Uterus (tissue), 3 donors: ENCODE measurements at regions not wholly inside any gene's neighbourhood (a gene's known extent, or its start where the extent isn't known, plus 50 kb on each side); places are given as distances from the start of the nearest gene placed in this dataset.

Source experiments
- DNase-seq, 2 donors: peaks; one replicate each; pipeline ENCODE4 v3.0.0-alpha.2; 2019 to 2020
- H3K27ac ChIP-seq, 2 donors: fragments of 200-600 bp; sonication (generic); 1 replicate in 1 of 2; 2 replicates in 1 of 2; pipeline ENCODE4 v1.5.1; 2016 to 2018
- H3K27me3 ChIP-seq, 2 donors: fragments of 200-600 bp; sonication (generic); one replicate each; pipeline ENCODE4 v1.5.1; 2018 to 2019; ENCODE audit warnings: control low read depth in 1 of 2
- H3K36me3 ChIP-seq, 2 donors: fragments of 200-600 bp; sonication (generic); one replicate each; pipeline ENCODE4 v1.5.1; 2019; ENCODE audit warnings: control low read depth in 1 of 2
- H3K4me1 ChIP-seq, 2 donors: fragments of 200-600 bp; sonication (generic); one replicate each; pipeline ENCODE4 v1.5.1; 2018 to 2019; ENCODE audit warnings: control low read depth in 1 of 2
- H3K4me3 ChIP-seq, 2 donors: fragments of 200-600 bp; sonication (generic); 1 replicate in 1 of 2; 2 replicates in 1 of 2; pipeline ENCODE4 v1.5.1; 2018 to 2019; ENCODE audit warnings: mild to moderate bottlenecking in 1 of 2
- H3K9me3 ChIP-seq, 2 donors: fragments of 200-600 bp; sonication (generic); one replicate each; pipeline ENCODE4 v1.5.1; 2019; ENCODE audit warnings: control low read depth in 1 of 2
- CTCF ChIP-seq, 4 experiments: fragments of 200-600 bp in 2 of 4; fragments of 450-650 bp in 2 of 4; sonication (generic) in 2 of 4; IDR thresholded peaks; one replicate each; pipeline ENCODE4 v1.5.1; 2016 to 2019; ENCODE audit warnings: antibody characterized with exemption in 4 of 4, mild to moderate bottlenecking in 2 of 4, moderate library complexity in 1 of 4
- POLR2A ChIP-seq, 2 donors: fragments of 450-650 bp; IDR thresholded peaks; one replicate each; pipeline ENCODE4 v1.6.1; 2016; ENCODE audit warnings: antibody characterized with exemption in 2 of 2, mild to moderate bottlenecking in 1 of 2, moderate library complexity in 1 of 2
- intact Hi-C: fragments of 100-400 bp; cut with DNase I; formaldehyde crosslinking; loops from one replicate; pipeline ENCODE4 v1.15.1; 2023; ENCODE audit warnings: low total_unique reads
- donor health status: DM: yes; HTN: yes; CAD: no.

DNA sequence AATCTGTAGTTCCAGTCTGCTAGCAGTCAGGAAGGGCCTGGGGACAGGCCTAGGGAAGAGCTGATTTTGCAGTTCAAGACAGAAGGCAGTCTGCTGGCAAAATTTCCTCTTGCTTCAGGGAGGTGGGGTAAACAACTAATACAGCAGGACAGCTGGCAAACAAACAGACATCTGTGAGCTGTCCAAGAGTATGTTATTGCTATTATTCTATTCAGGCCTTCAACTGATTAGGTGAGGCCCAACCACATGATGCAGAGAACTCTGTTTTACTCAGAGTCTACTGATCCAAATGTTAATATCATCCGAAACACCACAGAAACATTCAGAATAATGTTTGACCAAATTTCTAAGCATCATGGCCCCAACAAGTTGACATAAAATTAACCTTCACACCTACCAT, 161.0 kb upstream of the E2F7 start:
- H3K4me1 ChIP-seq: no peaks in the 10 kb centered on the region
- no peak overlapping the region for H3K4me3 ChIP-seq
- no peak for DNase-seq
- H3K36me3 ChIP-seq: no peaks in the 10 kb centered on the region
- H3K9me3 ChIP-seq: no peaks in the 10 kb centered on the region
- H3K27me3 ChIP-seq: no peaks in the 10 kb centered on the region
- no peak overlapping the region for H3K27ac ChIP-seq
- intact Hi-C loops: no loop called here
- no peak for TF ChIP-seq CTCF (IDR thresholded peaks at IDR 0.05)
- no peak for TF ChIP-seq POLR2A (IDR thresholded peaks at IDR 0.05)

DNA sequence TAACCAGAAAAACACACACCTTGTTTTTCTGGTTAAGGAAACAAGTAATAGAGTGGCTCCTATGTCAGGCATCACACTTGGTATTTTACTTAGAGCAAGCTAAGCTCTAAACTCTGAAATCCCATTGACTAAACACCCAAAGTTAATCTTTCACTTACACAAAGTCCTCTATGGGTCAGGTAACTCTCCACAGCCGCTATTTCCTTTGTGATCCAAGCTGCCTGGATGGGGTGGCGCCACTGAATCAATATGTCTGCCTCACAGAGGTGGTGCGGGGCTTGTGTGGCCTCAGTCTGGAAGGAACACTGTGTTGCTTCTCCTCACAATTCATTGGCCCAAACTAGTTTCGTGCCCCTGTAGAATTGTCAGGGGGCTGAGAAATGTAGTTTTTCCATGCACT, 160.0 kb upstream of the E2F7 start:
- DNase-seq: no peak
- Histone ChIP-seq H3K27ac (no peak overlapping the region), H3K27me3 (no peaks in the 10 kb centered on the region), H3K4me1 (no peaks in the 10 kb centered on the region), H3K4me3 (no peak overlapping the region), H3K36me3 (no peaks in the 10 kb centered on the region), H3K9me3 (no peaks in the 10 kb centered on the region)
- intact Hi-C loops: no loop called here
- TF ChIP-seq POLR2A (IDR thresholded peaks at IDR 0.05) (no peak), CTCF (IDR thresholded peaks at IDR 0.05) (no peak)

GRCh38 chr12:77224346-77224745, 159.0 kb upstream of the E2F7 start:
- H3K4me1 ChIP-seq: no peaks in the 10 kb centered on the region

DNA sequence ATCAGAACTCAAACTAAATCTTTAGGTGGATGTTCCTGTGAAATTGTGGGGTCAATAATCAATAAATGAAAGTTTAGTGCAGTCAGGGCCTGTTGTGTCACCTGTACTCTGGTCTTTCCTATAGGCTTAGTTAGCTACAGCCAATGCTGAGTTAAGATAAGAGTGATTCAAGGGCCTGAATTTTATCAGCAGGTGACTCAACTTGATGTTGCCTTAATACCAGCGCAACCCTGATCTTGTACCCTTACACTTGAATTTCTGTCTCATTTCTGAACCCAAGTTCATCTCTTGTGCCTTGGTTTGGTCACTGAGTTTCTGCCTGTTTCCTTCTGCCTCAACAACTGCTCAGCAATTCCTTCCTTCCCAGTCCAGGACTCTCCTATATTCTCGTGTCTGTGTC, 157.0 kb upstream of the E2F7 start:
- Histone ChIP-seq H3K9me3 (no peaks in the 10 kb centered on the region), H3K27me3 (no peaks in the 10 kb centered on the region), H3K36me3 (no peaks in the 10 kb centered on the region), H3K4me3 (no peak overlapping the region), H3K4me1 (no peaks in the 10 kb centered on the region), H3K27ac (no peak overlapping the region)
- no peak for DNase-seq
- intact Hi-C loops: no loop called here
- TF ChIP-seq CTCF (IDR thresholded peaks at IDR 0.05) (no peak), POLR2A (IDR thresholded peaks at IDR 0.05) (no peak)

More at GRCh38 chr12:77224346-77224745, 159.0 kb upstream of the E2F7 start:
- TF ChIP-seq CTCF (IDR thresholded peaks at IDR 0.05) (no peak), POLR2A (IDR thresholded peaks at IDR 0.05) (no peak)
- Histone ChIP-seq H3K27ac (no peak overlapping the region), H3K36me3 (no peaks in the 10 kb centered on the region), H3K27me3 (no peaks in the 10 kb centered on the region), H3K4me3 (no peak overlapping the region), H3K9me3 (no peaks in the 10 kb centered on the region)
- intact Hi-C loops: no loop called here
- DNase-seq: no peak

GRCh38 chr12:77220586-77220985, 155.2 kb upstream of the E2F7 start:
- Histone ChIP-seq H3K4me1 (no peaks in the 10 kb centered on the region), H3K27ac (no peak overlapping the region), H3K36me3 (no peaks in the 10 kb centered on the region), H3K4me3 (no peak overlapping the region), H3K27me3 (no peaks in the 10 kb centered on the region), H3K9me3 (no peaks in the 10 kb centered on the region)
- DNase-seq: no peak
- no peak for TF ChIP-seq CTCF (IDR thresholded peaks at IDR 0.05)
- TF ChIP-seq POLR2A (IDR thresholded peaks at IDR 0.05): no peak
- intact Hi-C loops: no loop called here
